Upper lobe of left lung (tissue), 6 donors: ENCODE measurements at regions not wholly inside any gene's neighbourhood (a gene's known extent, or its start where the extent isn't known, plus 50 kb on each side); places are given as distances from the start of the nearest gene placed in this dataset.
A peak's percentile ranks its signal among the peaks of the same experiment; 100 is the strongest.

ENCODE experiments used
- ATAC-seq, 2 donors: fragments of 200-7000 bp; cut with Tn5 transposase; one replicate each; pipeline ENCODE4 v1.9.1; 2022; ENCODE audit warnings: mild to moderate bottlenecking in 2 of 2, moderate library complexity in 2 of 2; ENCODE audit not compliant: low FRiP score in 2 of 2
- DNase-seq, 2 donors: peaks; one replicate each; pipeline ENCODE4 v3.0.0-alpha.2; 2019 to 2020
- H3K27ac ChIP-seq, 4 donors: fragments of 200-600 bp; sonication (generic); one replicate each; pipeline ENCODE4 v1.5.1; 2016 to 2019
- H3K27me3 ChIP-seq, 4 donors: fragments of 200-600 bp; sonication (generic); one replicate each; pipeline ENCODE4 v1.5.1; 2017 to 2019
- H3K36me3 ChIP-seq, 4 donors: fragments of 200-600 bp; sonication (generic); one replicate each; pipeline ENCODE4 v1.5.1; 2016 to 2019
- H3K4me1 ChIP-seq, 4 donors: fragments of 200-600 bp; sonication (generic); one replicate each; pipeline ENCODE4 v1.5.1; 2018 to 2019
- H3K4me3 ChIP-seq, 4 donors: fragments of 200-600 bp; sonication (generic); one replicate each; pipeline ENCODE4 v1.5.1; 2017 to 2019; ENCODE audit warnings: mild to moderate bottlenecking in 2 of 4, moderate library complexity in 1 of 4
- H3K9me3 ChIP-seq, 4 donors: fragments of 200-600 bp; sonication (generic); one replicate each; pipeline ENCODE4 v1.5.1; 2018 to 2019
- EP300 ChIP-seq, 4 donors: sonication (generic); formaldehyde crosslinking; IDR thresholded peaks; one replicate each; pipeline ENCODE4 v1.5.1; 2017; ENCODE audit warnings: antibody characterized with exemption in 4 of 4, control low read depth in 2 of 4
- POLR2A ChIP-seq, 4 donors: fragments of 450-650 bp; IDR thresholded peaks; one replicate each; pipeline ENCODE4 v1.5.1; 2016 to 2017; ENCODE audit warnings: antibody characterized with exemption in 4 of 4, mild to moderate bottlenecking in 2 of 4
- POLR2AphosphoS5 ChIP-seq, 2 donors: sonication (generic); formaldehyde crosslinking; IDR thresholded peaks; one replicate each; pipeline ENCODE4 v1.5.1; 2017; ENCODE audit warnings: antibody characterized with exemption in 2 of 2
- WGBS, 2 donors: methylation state at CpG; one replicate each; pipeline ENCODE4 v1.1.5; 2017 to 2018; 5-methylcytosine and 5-hydroxymethylcytosine counted together
- TF ChIP-seq, protein P1 (sequence below), 6 experiments: fragments of 450-650 bp in 4 of 6; fragments of 200-600 bp in 2 of 6; sonication (generic) in 2 of 6; IDR thresholded peaks; one replicate each; pipeline ENCODE4 v1.5.1; 2016 to 2019; ENCODE audit warnings: antibody characterized with exemption in 6 of 6
- donor health status: DM: no; HTN: no; CAD: no; lungs with moderate emphysema.
- donor health status: DM: no; HTN: yes; CAD: no; lungs with severe emphysema.

GRCh38 chr3:150094150-150094933 lies 123.6 kb upstream of the PFN2 start:
- no peak overlapping the region for H3K27ac ChIP-seq
- H3K27me3 ChIP-seq = no peaks in the 10 kb centered on the region
- no peaks in the 10 kb centered on the region for H3K9me3 ChIP-seq
- ATAC-seq (no peak), DNase-seq (no peak)
- 81 to 83% methylated on average over 7 of the region's 7 CpGs for WGBS, 2 donors
- TF ChIP-seq POLR2A (IDR thresholded peaks at IDR 0.05) = no peak
- TF ChIP-seq EP300 (IDR thresholded peaks at IDR 0.05) = no peak
- TF ChIP-seq, protein P1, sequence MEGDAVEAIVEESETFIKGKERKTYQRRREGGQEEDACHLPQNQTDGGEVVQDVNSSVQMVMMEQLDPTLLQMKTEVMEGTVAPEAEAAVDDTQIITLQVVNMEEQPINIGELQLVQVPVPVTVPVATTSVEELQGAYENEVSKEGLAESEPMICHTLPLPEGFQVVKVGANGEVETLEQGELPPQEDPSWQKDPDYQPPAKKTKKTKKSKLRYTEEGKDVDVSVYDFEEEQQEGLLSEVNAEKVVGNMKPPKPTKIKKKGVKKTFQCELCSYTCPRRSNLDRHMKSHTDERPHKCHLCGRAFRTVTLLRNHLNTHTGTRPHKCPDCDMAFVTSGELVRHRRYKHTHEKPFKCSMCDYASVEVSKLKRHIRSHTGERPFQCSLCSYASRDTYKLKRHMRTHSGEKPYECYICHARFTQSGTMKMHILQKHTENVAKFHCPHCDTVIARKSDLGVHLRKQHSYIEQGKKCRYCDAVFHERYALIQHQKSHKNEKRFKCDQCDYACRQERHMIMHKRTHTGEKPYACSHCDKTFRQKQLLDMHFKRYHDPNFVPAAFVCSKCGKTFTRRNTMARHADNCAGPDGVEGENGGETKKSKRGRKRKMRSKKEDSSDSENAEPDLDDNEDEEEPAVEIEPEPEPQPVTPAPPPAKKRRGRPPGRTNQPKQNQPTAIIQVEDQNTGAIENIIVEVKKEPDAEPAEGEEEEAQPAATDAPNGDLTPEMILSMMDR (IDR thresholded peaks at IDR 0.05) = no peak
- TF ChIP-seq POLR2AphosphoS5 (IDR thresholded peaks at IDR 0.05) = no peak
- no peak overlapping the region for H3K4me3 ChIP-seq
- H3K4me1 ChIP-seq = no peaks in the 10 kb centered on the region
- H3K36me3 ChIP-seq = no peaks in the 10 kb centered on the region

DNA sequence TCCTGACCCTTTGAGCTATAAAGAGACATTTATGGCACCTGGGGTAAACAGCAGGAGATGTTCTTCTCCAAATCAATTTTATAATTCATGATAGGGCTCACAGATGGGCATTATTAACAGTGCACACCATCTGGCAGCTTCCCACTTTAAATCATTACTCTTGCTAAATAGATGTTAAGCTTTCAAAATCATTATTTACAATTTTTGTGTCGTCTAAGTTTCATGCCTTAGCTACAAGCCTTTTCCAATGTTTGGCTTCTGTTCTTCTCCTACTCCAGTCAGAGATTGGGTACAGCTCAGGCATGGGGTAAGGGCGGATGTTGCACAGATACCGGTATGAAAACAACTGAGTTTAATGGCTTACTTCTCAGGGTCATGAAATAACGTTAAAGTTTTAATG lies 120.9 kb upstream of the PFN2 start:
- no peak overlapping the region for H3K27ac ChIP-seq
- WGBS, 2 donors = 61 to 76% methylated on average over 4 of the region's 4 CpGs
- no peak for ATAC-seq
- no peaks in the 10 kb centered on the region for H3K9me3 ChIP-seq
- no peak overlapping the region for H3K4me3 ChIP-seq
- no peaks in the 10 kb centered on the region for H3K27me3 ChIP-seq
- no peaks in the 10 kb centered on the region for H3K36me3 ChIP-seq
- H3K4me1 ChIP-seq = no peaks in the 10 kb centered on the region
- no peak for TF ChIP-seq POLR2AphosphoS5 (IDR thresholded peaks at IDR 0.05)
- DNase-seq = no peak

GRCh38 chr3:150090877-150091276 lies 120.2 kb upstream of the PFN2 start:
- Histone ChIP-seq H3K4me3 (no peak overlapping the region), H3K27me3 (no peaks in the 10 kb centered on the region), H3K4me1 (no peaks in the 10 kb centered on the region), H3K9me3 (no peaks in the 10 kb centered on the region), H3K36me3 (no peaks in the 10 kb centered on the region), H3K27ac (no peak overlapping the region)
- WGBS, 2 donors = 70 to 81% methylated on average over 2 of the region's 2 CpGs
- TF ChIP-seq EP300 (IDR thresholded peaks at IDR 0.05) = no peak
- no peak for TF ChIP-seq POLR2A (IDR thresholded peaks at IDR 0.05)
- TF ChIP-seq POLR2AphosphoS5 (IDR thresholded peaks at IDR 0.05) = no peak
- TF ChIP-seq, protein P1 (IDR thresholded peaks at IDR 0.05) = no peak
- DNase-seq (no peak), ATAC-seq (no peak)

DNA sequence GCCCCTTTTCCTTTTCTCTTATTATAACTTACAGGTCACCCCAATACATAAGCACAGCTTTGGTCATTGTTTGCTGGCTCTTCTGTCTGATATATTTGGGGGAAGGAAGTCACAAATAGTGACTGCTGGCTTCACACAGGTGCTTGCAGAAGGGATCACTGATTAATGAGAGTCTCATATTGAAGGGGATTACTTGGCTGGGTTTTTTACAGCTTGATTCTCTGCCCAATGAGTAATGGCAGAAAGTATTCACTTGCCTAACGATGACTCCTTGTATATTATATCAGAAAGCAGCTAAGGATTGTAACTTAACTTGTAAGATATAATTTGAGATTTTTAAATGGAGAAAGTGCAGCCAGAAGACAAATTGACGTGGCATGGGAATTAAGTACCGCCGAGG lies 119.3 kb upstream of the PFN2 start:
- Histone ChIP-seq H3K27me3 (no peaks in the 10 kb centered on the region), H3K9me3 (no peaks in the 10 kb centered on the region), H3K4me1 (no peaks in the 10 kb centered on the region), H3K4me3 (no peak overlapping the region), H3K27ac (no peak overlapping the region), H3K36me3 (no peaks in the 10 kb centered on the region)
- WGBS, 2 donors = 75 to 78% methylated on average over 4 of the region's 4 CpGs
- DNase-seq (no peak), ATAC-seq (no peak)
- TF ChIP-seq, protein P1 (IDR thresholded peaks at IDR 0.05) = no peak
- TF ChIP-seq POLR2AphosphoS5 (IDR thresholded peaks at IDR 0.05) (no peak), EP300 (IDR thresholded peaks at IDR 0.05) (no peak), POLR2A (IDR thresholded peaks at IDR 0.05) (no peak)

- Histone ChIP-seq H3K36me3 (no peaks in the 10 kb centered on the region), H3K4me3 (peak overlapping the region in 1 of 4 donors; percentile 7), H3K9me3 (no peaks in the 10 kb centered on the region), H3K27ac (no peak overlapping the region), H3K4me1 (no peaks in the 10 kb centered on the region), H3K27me3 (no peaks in the 10 kb centered on the region)
- 85 to 86% methylated on average over 1 of the region's 1 CpG for WGBS, 2 donors
- ATAC-seq = no peak
- TF ChIP-seq, protein P1 (IDR thresholded peaks at IDR 0.05) = no peak
- TF ChIP-seq POLR2A (IDR thresholded peaks at IDR 0.05) = no peak
- no peak for TF ChIP-seq POLR2AphosphoS5 (IDR thresholded peaks at IDR 0.05)
- TF ChIP-seq EP300 (IDR thresholded peaks at IDR 0.05) = no peak
- no peak for DNase-seq
These were observed 113.4 kb upstream of the PFN2 start for GRCh38 chr3:150084128-150084527.
